Fibroblast of mammary gland (primary cell): ENCODE measurements at regions not wholly inside any gene's neighbourhood (a gene's known extent, or its start where the extent isn't known, plus 50 kb on each side); places are given as distances from the start of the nearest gene placed in this dataset.
A peak's percentile ranks its signal among the peaks of the same experiment; 100 is the strongest.

Experiments used
- DNase-seq: peaks from one replicate; pipeline ENCODE4 v3.0.0-alpha.2; 2010; ENCODE audit warnings: low read depth
- H3K4me3 ChIP-seq: 2 replicates; pipeline ENCODE4 v1.5.1; 2011; ENCODE audit warnings: low read depth, mild to moderate bottlenecking, low read length, moderate library complexity; ENCODE audit not compliant: control insufficient read depth
- CTCF ChIP-seq: conservative IDR thresholded peaks from 2 replicates; pipeline ENCODE4 v1.5.1; 2011; ENCODE audit warnings: low read depth, low read length, inconsistent platforms; ENCODE audit not compliant: control insufficient read depth, insufficient read depth

GRCh38 chr5:58011301-58011700, 448.6 kb downstream of the PLK2 start:
- H3K4me3 ChIP-seq, result no peak overlapping the region
- no peak for DNase-seq
- TF ChIP-seq CTCF, result no peak

- H3K4me3 ChIP-seq, result no peak overlapping the region
- DNase-seq, result no peak
- no peak for TF ChIP-seq CTCF
These were observed 450.1 kb downstream of the PLK2 start for GRCh38 chr5:58009754-58010153.

- peak; percentile 8 for DNase-seq
These were observed 457.6 kb downstream of the PLK2 start for GRCh38 chr5:58002323-58002722.

GRCh38 chr5:57993866-57994265, 466.0 kb downstream of the PLK2 start:
- TF ChIP-seq CTCF, result no peak
- no peak overlapping the region for H3K4me3 ChIP-seq
- DNase-seq, result no peak

More at GRCh38 chr5:58002323-58002722, 457.6 kb downstream of the PLK2 start:
- H3K4me3 ChIP-seq, result no peak overlapping the region
- TF ChIP-seq CTCF, result no peak

GRCh38 chr5:57989378-57989777, 470.5 kb downstream of the PLK2 start:
- DNase-seq, result peak; percentile 11
- no peak for TF ChIP-seq CTCF
- no peak overlapping the region for H3K4me3 ChIP-seq

- no peak for DNase-seq
- no peak for TF ChIP-seq CTCF
- no peak overlapping the region for H3K4me3 ChIP-seq
These were observed 471.1 kb downstream of the PLK2 start for GRCh38 chr5:57988813-57989212.

GRCh38 chr5:57987552-57987951, 472.3 kb downstream of the PLK2 start:
- no peak for TF ChIP-seq CTCF
- DNase-seq, result no peak

More at GRCh38 chr5:57987552-57987951, 472.3 kb downstream of the PLK2 start:
- H3K4me3 ChIP-seq, result no peak overlapping the region
